H9 (cell line): ENCODE measurements at regions not wholly inside any gene's neighbourhood (a gene's known extent, or its start where the extent isn't known, plus 50 kb on each side); places are given as distances from the start of the nearest gene placed in this dataset.

Source experiments
- DNase-seq: peaks from one replicate; pipeline ENCODE4 v3.0.0-alpha.2; 2017
- H2AFZ ChIP-seq: one replicate; pipeline ENCODE4 v1.6.1; 2013; ENCODE audit warnings: mild to moderate bottlenecking, low read length, control low read depth, moderate library complexity
- H2AK5ac ChIP-seq: 2 replicates; pipeline ENCODE4 v1.6.1; 2013; ENCODE audit warnings: low read length, control low read depth, mixed read lengths; ENCODE audit not compliant: insufficient read length
- H2BK120ac ChIP-seq: one replicate; pipeline ENCODE4 v1.6.1; 2013; ENCODE audit warnings: low read depth, mild to moderate bottlenecking, low read length, control low read depth, inconsistent platforms; ENCODE audit not compliant: poor library complexity, severe bottlenecking
- H2BK12ac ChIP-seq: 2 replicates; pipeline ENCODE4 v1.6.1; 2013; ENCODE audit warnings: low read length, control low read depth, mixed read lengths, low read depth; ENCODE audit not compliant: insufficient read length
- H2BK15ac ChIP-seq: 2 replicates; pipeline ENCODE4 v1.6.1; 2013; ENCODE audit warnings: low read depth, low read length, control low read depth
- H2BK20ac ChIP-seq: one replicate; pipeline ENCODE4 v1.6.1; 2013; ENCODE audit warnings: low read depth, mild to moderate bottlenecking, low read length, control low read depth, inconsistent platforms; ENCODE audit not compliant: poor library complexity, severe bottlenecking
- H2BK5ac ChIP-seq: 2 replicates; pipeline ENCODE4 v1.6.1; 2013; ENCODE audit warnings: low read length, control low read depth, mixed read lengths; ENCODE audit not compliant: insufficient read length
- H3K14ac ChIP-seq: 2 replicates; pipeline ENCODE4 v1.6.1; 2013; ENCODE audit warnings: low read length, control low read depth; ENCODE audit not compliant: insufficient read depth
- H3K18ac ChIP-seq: 2 replicates; pipeline ENCODE4 v1.6.1; 2013; ENCODE audit warnings: low read depth, mild to moderate bottlenecking, mixed read lengths, low read length, control low read depth; ENCODE audit not compliant: insufficient read length
- H3K23ac ChIP-seq: 2 replicates; pipeline ENCODE4 v1.6.1; 2013; ENCODE audit warnings: low read length, control low read depth, mixed read lengths, low read depth; ENCODE audit not compliant: insufficient read length
- H3K23me2 ChIP-seq: 2 replicates; pipeline ENCODE4 v1.6.1; 2013; ENCODE audit warnings: low read depth, mild to moderate bottlenecking, mixed read lengths, low read length, control low read depth; ENCODE audit not compliant: insufficient read length, poor library complexity, severe bottlenecking
- H3K27ac ChIP-seq: 2 replicates; pipeline ENCODE4 v1.5.1; 2013; ENCODE audit warnings: low read length, control low read depth, mixed read lengths, low read depth; ENCODE audit not compliant: insufficient read length
- H3K27me3 ChIP-seq: 2 replicates; pipeline ENCODE4 v1.6.1; 2013; ENCODE audit warnings: low read length, control low read depth, inconsistent platforms; ENCODE audit not compliant: insufficient read depth
- H3K4ac ChIP-seq: 2 replicates; pipeline ENCODE4 v1.6.1; 2013; ENCODE audit warnings: low read depth, mild to moderate bottlenecking, control low read depth, inconsistent platforms, low read length, moderate library complexity
- H3K4me1 ChIP-seq: 2 replicates; pipeline ENCODE4 v1.6.1; 2013; ENCODE audit warnings: low read length, control low read depth, inconsistent platforms; ENCODE audit not compliant: insufficient read depth
- H3K4me2 ChIP-seq: 2 replicates; pipeline ENCODE4 v1.6.1; 2013; ENCODE audit warnings: low read length, control low read depth, mixed read lengths; ENCODE audit not compliant: insufficient read length, insufficient read depth
- H3K56ac ChIP-seq: 2 replicates; pipeline ENCODE4 v1.6.1; 2013; ENCODE audit warnings: low read depth, mild to moderate bottlenecking, mixed read lengths, low read length, control low read depth; ENCODE audit not compliant: insufficient read length
- H3K79me1 ChIP-seq: 2 replicates; pipeline ENCODE4 v1.6.1; 2013; ENCODE audit warnings: low read depth, mild to moderate bottlenecking, moderate library complexity, low read length, control low read depth, inconsistent platforms; ENCODE audit not compliant: insufficient read depth, poor library complexity, severe bottlenecking
- H3K79me2 ChIP-seq: 2 replicates; pipeline ENCODE4 v1.6.1; 2013; ENCODE audit warnings: low read length, control low read depth, inconsistent platforms; ENCODE audit not compliant: insufficient read depth
- H3K9ac ChIP-seq: 2 replicates; pipeline ENCODE4 v1.6.1; 2013; ENCODE audit warnings: low read length, control low read depth, mixed read lengths; ENCODE audit not compliant: insufficient read length; ENCODE audit errors: extremely low read depth
- H3K9me3 ChIP-seq: one replicate; pipeline ENCODE4 v1.6.1; 2013; ENCODE audit warnings: low read depth, low read length, inconsistent platforms; ENCODE audit not compliant: control insufficient read depth
- H3T11ph ChIP-seq: one replicate; pipeline ENCODE4 v1.6.1; 2013; ENCODE audit warnings: mild to moderate bottlenecking, low read length, control low read depth, inconsistent platforms
- H4K20me1 ChIP-seq: one replicate; pipeline ENCODE4 v1.6.1; 2013; ENCODE audit not compliant: control insufficient read depth, insufficient read length, insufficient read depth
- H4K5ac ChIP-seq: 2 replicates; pipeline ENCODE4 v1.6.1; 2013; ENCODE audit warnings: low read depth, mild to moderate bottlenecking, mixed read lengths, low read length, control low read depth; ENCODE audit not compliant: insufficient read length
- H4K8ac ChIP-seq: replicated peaks from 2 replicates; pipeline ENCODE4 v1.6.1; 2013; ENCODE audit warnings: low read length, control low read depth, mixed read lengths, low read depth; ENCODE audit not compliant: insufficient read length
- H4K91ac ChIP-seq: 2 replicates; pipeline ENCODE4 v1.6.1; 2013; ENCODE audit warnings: low read depth, mild to moderate bottlenecking, moderate library complexity, mixed read lengths, low read length, control low read depth; ENCODE audit not compliant: insufficient read length
- H3K27ac Mint-ChIP-seq, 3 experiments: 2 replicates in 2 of 3; 3 replicates in 1 of 3; pipeline ENCODE4 v1.8.0; 2020 to 2021; ENCODE audit warnings: mixed read lengths in 3 of 3, mild to moderate bottlenecking in 1 of 3, moderate library complexity in 1 of 3
- H3K27me3 Mint-ChIP-seq: 2 replicates; pipeline ENCODE4 v1.8.0; 2021; ENCODE audit warnings: low read depth, mild to moderate bottlenecking, moderate library complexity, mixed read lengths
- H3K36me3 Mint-ChIP-seq, 3 experiments: 2 replicates in 2 of 3; 3 replicates in 1 of 3; pipeline ENCODE4 v1.8.0; 2020 to 2021; ENCODE audit warnings: low read depth in 3 of 3, mixed read lengths in 3 of 3; ENCODE audit not compliant: insufficient read depth in 1 of 3
- H3K4me1 Mint-ChIP-seq, 2 experiments: 2 replicates each; pipeline ENCODE4 v1.8.0; 2020; ENCODE audit warnings: mixed read lengths in 2 of 2
- H3K4me3 Mint-ChIP-seq, 2 experiments: 2 replicates in 1 of 2; 3 replicates in 1 of 2; pipeline ENCODE4 v1.8.0; 2020 to 2021; ENCODE audit warnings: mild to moderate bottlenecking in 2 of 2, mixed read lengths in 2 of 2, moderate library complexity in 1 of 2
- H3K9me3 Mint-ChIP-seq, 2 experiments: 2 replicates in 1 of 2; 3 replicates in 1 of 2; pipeline ENCODE4 v1.8.0; 2020; ENCODE audit warnings: mild to moderate bottlenecking in 2 of 2, mixed read lengths in 2 of 2, moderate library complexity in 1 of 2
- CTCF ChIP-seq: fragments of 200-600 bp; sonication (generic); conservative IDR thresholded peaks from 3 replicates; pipeline ENCODE4 v1.8.0; 2021; ENCODE audit warnings: antibody characterized with exemption, mild to moderate bottlenecking
- WGBS: extraction: QIAGEN DNeasy Blood & Tissue Kit; methylation state at CpG from one replicate; pipeline ENCODE4 v1.1.7; 2013; ENCODE audit warnings: missing lambda C conversion rate, low lambda C conversion rate, mixed read lengths; ENCODE audit not compliant: insufficient read length; ENCODE audit errors: extremely low coverage; 5-methylcytosine and 5-hydroxymethylcytosine counted together

- H3K4me2 ChIP-seq, result no peak overlapping the region
- no peak overlapping the region for H3K4me3 Mint-ChIP-seq
- H4K8ac ChIP-seq, result no peak overlapping the region
- no peaks in the 10 kb centered on the region; a peak in 1 of 5 replicates for H3K9me3 Mint-ChIP-seq
- no peaks in the 10 kb centered on the region for H3K79me1 ChIP-seq
- no peak overlapping the region for H2BK15ac ChIP-seq
- H3K14ac ChIP-seq, result no peak overlapping the region
- peak overlapping the region; percentile 22 to 44 (median 28); a peak in 3 of 7 replicates for H3K27ac Mint-ChIP-seq
- H2AFZ ChIP-seq, result no peak overlapping the region
- H3K36me3 Mint-ChIP-seq, result no peaks in the 10 kb centered on the region
- no peaks in the 10 kb centered on the region for H3K23me2 ChIP-seq
- H3K18ac ChIP-seq, result no peak overlapping the region
- H4K20me1 ChIP-seq, result no peaks in the 10 kb centered on the region
- H3K79me2 ChIP-seq, result no peaks in the 10 kb centered on the region
- H3K27me3 Mint-ChIP-seq, result no peaks in the 10 kb centered on the region; the same call in 1 of the 2 replicates
- H2BK12ac ChIP-seq, result no peak overlapping the region
- H3K27ac ChIP-seq, result no peak overlapping the region
- no peak overlapping the region for H2BK5ac ChIP-seq
- no peak overlapping the region for H3K23ac ChIP-seq
- H3K9ac ChIP-seq, result no peak overlapping the region
- H3K4me1 Mint-ChIP-seq, result peaks cover 10 to 11% of the 10 kb centered on the region in 2 experiments; a peak in 3 of 4 replicates
- TF ChIP-seq CTCF, result peak; percentile 81
- no peak overlapping the region for H4K5ac ChIP-seq
- H2BK120ac ChIP-seq, result no peak overlapping the region
- H3K9me3 ChIP-seq, result no peaks in the 10 kb centered on the region
- H4K91ac ChIP-seq, result no peak overlapping the region
- no peak overlapping the region for H3K4ac ChIP-seq
- no peaks in the 10 kb centered on the region for H3K27me3 ChIP-seq
- no peak for DNase-seq
- no peak overlapping the region for H2AK5ac ChIP-seq
- H3K56ac ChIP-seq, result no peak overlapping the region
- WGBS, result no CpG with 5 or more reads among the region's 7 CpGs
- H3K4me1 ChIP-seq, result no peaks in the 10 kb centered on the region
- peak overlapping the region; percentile 82 for H3T11ph ChIP-seq
- H2BK20ac ChIP-seq, result no peak overlapping the region
Observed at GRCh38 chr6:73969971-73970970, 274.3 kb downstream of the CD109 start.
